ENCODE measurements at regions not wholly inside any gene's neighbourhood (a gene's known extent, or its start where the extent isn't known, plus 50 kb on each side); places are given as distances from the start of the nearest gene placed in this dataset.
A peak's percentile ranks its signal among the peaks of the same experiment; 100 is the strongest.

DNA sequence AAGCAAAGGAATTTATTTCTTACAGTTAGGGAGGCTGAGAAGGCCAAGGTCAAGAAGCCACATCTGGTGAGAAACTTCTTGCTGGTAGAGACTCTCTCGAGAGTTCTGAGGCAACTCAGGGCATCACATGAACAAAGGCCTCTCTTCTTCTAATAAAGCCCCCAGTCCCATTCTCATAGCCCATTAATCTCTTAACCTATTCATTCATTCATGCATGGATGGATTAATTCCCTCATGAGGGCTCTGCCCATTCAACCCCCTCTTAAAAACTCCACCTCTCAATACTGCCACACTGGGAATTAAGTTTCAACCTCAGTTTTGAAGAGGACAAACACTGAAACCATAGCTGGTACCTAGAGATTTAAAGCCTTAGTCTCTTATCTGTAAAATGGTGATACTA lies 217.9 kb upstream of the SPTLC3 start:
- Histone ChIP-seq H3K9me3 (ENCODE audit: control insufficient read depth, insufficient read depth, low read length) (no peaks in the 10 kb centered on the region), H3K4me1 (ENCODE audit: control insufficient read depth, insufficient read depth, low read length) (no peaks in the 10 kb centered on the region; the same call in 1 of the 2 replicates), H3K4me3 (ENCODE audit: low read length) (no peak overlapping the region), H3K27ac (ENCODE audit: low read length) (no peak overlapping the region), H3K36me3 (ENCODE audit: control insufficient read depth, insufficient read depth, low read length) (no peaks in the 10 kb centered on the region), H3K27me3 (ENCODE audit: control insufficient read depth, insufficient read depth, low read length) (no peaks in the 10 kb centered on the region)
- no peak for DNase-seq (ENCODE audit: low read depth, low spot score)
- WGBS (ENCODE audit: insufficient coverage, insufficient read length) = no CpG with 5 or more reads among the region's 1 CpG

- Histone ChIP-seq H3K27ac (ENCODE audit: low read length) (no peak overlapping the region), H3K36me3 (ENCODE audit: control insufficient read depth, insufficient read depth, low read length) (no peaks in the 10 kb centered on the region), H3K27me3 (ENCODE audit: control insufficient read depth, insufficient read depth, low read length) (no peaks in the 10 kb centered on the region), H3K4me3 (ENCODE audit: low read length) (no peak overlapping the region), H3K9me3 (ENCODE audit: control insufficient read depth, insufficient read depth, low read length) (no peaks in the 10 kb centered on the region), H3K4me1 (ENCODE audit: control insufficient read depth, insufficient read depth, low read length) (peaks cover 2% of the 10 kb centered on the region; the same call in 1 of the 2 replicates)
- no CpG with 5 or more reads among the region's 4 CpGs for WGBS (ENCODE audit: insufficient coverage, insufficient read length)
- peak; percentile 5 for DNase-seq (ENCODE audit: low read depth, low spot score)
Measured at GRCh38 chr20:12798286-12798685, 210.5 kb upstream of the SPTLC3 start.

- Histone ChIP-seq H3K9me3 (ENCODE audit: control insufficient read depth, insufficient read depth, low read length) (no peaks in the 10 kb centered on the region), H3K4me1 (ENCODE audit: control insufficient read depth, insufficient read depth, low read length) (no peaks in the 10 kb centered on the region), H3K27me3 (ENCODE audit: control insufficient read depth, insufficient read depth, low read length) (no peaks in the 10 kb centered on the region), H3K27ac (ENCODE audit: low read length) (no peak overlapping the region), H3K4me3 (ENCODE audit: low read length) (no peak overlapping the region), H3K36me3 (ENCODE audit: control insufficient read depth, insufficient read depth, low read length) (no peaks in the 10 kb centered on the region)
- no peak for DNase-seq (ENCODE audit: low read depth, low spot score)
- no CpG with 5 or more reads among the region's 2 CpGs for WGBS (ENCODE audit: insufficient coverage, insufficient read length)
Measured at GRCh38 chr20:12808006-12808567, 200.7 kb upstream of the SPTLC3 start.

GRCh38 chr20:12815231-12815768 lies 193.5 kb upstream of the SPTLC3 start:
- H3K36me3 ChIP-seq (ENCODE audit: control insufficient read depth, insufficient read depth, low read length) = no peaks in the 10 kb centered on the region
- WGBS (ENCODE audit: insufficient coverage, insufficient read length) = no CpG with 5 or more reads among the region's 2 CpGs
- no peak for DNase-seq (ENCODE audit: low read depth, low spot score)
- no peak overlapping the region for H3K4me3 ChIP-seq (ENCODE audit: low read length)
- no peaks in the 10 kb centered on the region for H3K9me3 ChIP-seq (ENCODE audit: control insufficient read depth, insufficient read depth, low read length)
- H3K4me1 ChIP-seq (ENCODE audit: control insufficient read depth, insufficient read depth, low read length) = no peaks in the 10 kb centered on the region
- no peaks in the 10 kb centered on the region for H3K27me3 ChIP-seq (ENCODE audit: control insufficient read depth, insufficient read depth, low read length)
- no peak overlapping the region for H3K27ac ChIP-seq (ENCODE audit: low read length)

- H3K4me1 ChIP-seq (ENCODE audit: control insufficient read depth, insufficient read depth, low read length) = no peaks in the 10 kb centered on the region
- no peak overlapping the region for H3K4me3 ChIP-seq (ENCODE audit: low read length)
- H3K27ac ChIP-seq (ENCODE audit: low read length) = no peak overlapping the region
- H3K9me3 ChIP-seq (ENCODE audit: control insufficient read depth, insufficient read depth, low read length) = no peaks in the 10 kb centered on the region
- DNase-seq (ENCODE audit: low read depth, low spot score) = no peak
- no peaks in the 10 kb centered on the region for H3K27me3 ChIP-seq (ENCODE audit: control insufficient read depth, insufficient read depth, low read length)
- no peaks in the 10 kb centered on the region for H3K36me3 ChIP-seq (ENCODE audit: control insufficient read depth, insufficient read depth, low read length)
- WGBS (ENCODE audit: insufficient coverage, insufficient read length) = no CpG with 5 or more reads among the region's 3 CpGs
Measured at GRCh38 chr20:12815778-12816408, 192.9 kb upstream of the SPTLC3 start.

DNA sequence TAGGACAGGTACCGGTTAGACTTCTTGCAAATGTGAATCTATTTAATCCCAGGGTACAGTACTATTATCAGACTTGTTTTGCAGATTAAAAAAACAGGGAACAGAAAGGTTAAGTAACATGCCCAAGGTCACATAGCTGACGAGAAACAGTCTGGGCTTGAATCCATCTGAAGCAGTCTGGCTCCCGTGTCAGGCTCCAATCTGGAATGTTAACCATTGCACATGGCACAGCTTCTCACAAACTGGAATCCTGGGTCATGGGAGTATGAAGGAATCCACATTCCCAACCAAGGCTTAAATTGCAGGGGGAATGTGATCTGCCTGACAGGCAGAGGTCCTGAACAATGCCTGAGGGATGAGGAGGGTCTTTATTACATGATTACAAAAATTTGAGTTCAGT lies 187.5 kb upstream of the SPTLC3 start:
- Histone ChIP-seq H3K4me1 (ENCODE audit: control insufficient read depth, insufficient read depth, low read length) (no peaks in the 10 kb centered on the region), H3K36me3 (ENCODE audit: control insufficient read depth, insufficient read depth, low read length) (no peaks in the 10 kb centered on the region), H3K9me3 (ENCODE audit: control insufficient read depth, insufficient read depth, low read length) (no peaks in the 10 kb centered on the region), H3K27ac (ENCODE audit: low read length) (no peak overlapping the region), H3K4me3 (ENCODE audit: low read length) (no peak overlapping the region), H3K27me3 (ENCODE audit: control insufficient read depth, insufficient read depth, low read length) (no peaks in the 10 kb centered on the region)
- no peak for DNase-seq (ENCODE audit: low read depth, low spot score)
- WGBS (ENCODE audit: insufficient coverage, insufficient read length) = no CpG with 5 or more reads among the region's 3 CpGs

DNA sequence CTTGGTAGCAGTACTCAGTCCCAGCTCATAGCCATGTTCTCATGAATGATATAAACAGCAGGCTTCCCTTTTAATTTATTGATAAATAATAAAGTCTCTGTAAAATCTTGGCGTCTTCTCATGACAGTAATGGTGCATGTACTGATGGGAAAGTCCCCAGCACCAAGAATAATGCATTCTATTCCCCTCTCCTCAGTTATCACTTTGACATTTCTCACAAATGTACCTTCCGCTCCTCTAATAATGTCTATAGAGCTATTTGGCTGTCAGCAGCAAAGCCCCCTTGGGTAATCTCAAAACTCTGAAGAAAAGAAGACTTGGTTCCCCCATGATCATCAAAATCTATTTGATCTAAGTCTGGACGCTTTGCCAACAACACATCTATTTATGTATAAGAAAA lies 185.0 kb upstream of the SPTLC3 start:
- H3K27me3 ChIP-seq (ENCODE audit: control insufficient read depth, insufficient read depth, low read length) = no peaks in the 10 kb centered on the region
- H3K27ac ChIP-seq (ENCODE audit: low read length) = no peak overlapping the region
- DNase-seq (ENCODE audit: low read depth, low spot score) = no peak
- H3K36me3 ChIP-seq (ENCODE audit: control insufficient read depth, insufficient read depth, low read length) = no peaks in the 10 kb centered on the region
- no peak overlapping the region for H3K4me3 ChIP-seq (ENCODE audit: low read length)
- no peaks in the 10 kb centered on the region for H3K9me3 ChIP-seq (ENCODE audit: control insufficient read depth, insufficient read depth, low read length)
- H3K4me1 ChIP-seq (ENCODE audit: control insufficient read depth, insufficient read depth, low read length) = no peaks in the 10 kb centered on the region
- no CpG with 5 or more reads among the region's 3 CpGs for WGBS (ENCODE audit: insufficient coverage, insufficient read length)

DNA sequence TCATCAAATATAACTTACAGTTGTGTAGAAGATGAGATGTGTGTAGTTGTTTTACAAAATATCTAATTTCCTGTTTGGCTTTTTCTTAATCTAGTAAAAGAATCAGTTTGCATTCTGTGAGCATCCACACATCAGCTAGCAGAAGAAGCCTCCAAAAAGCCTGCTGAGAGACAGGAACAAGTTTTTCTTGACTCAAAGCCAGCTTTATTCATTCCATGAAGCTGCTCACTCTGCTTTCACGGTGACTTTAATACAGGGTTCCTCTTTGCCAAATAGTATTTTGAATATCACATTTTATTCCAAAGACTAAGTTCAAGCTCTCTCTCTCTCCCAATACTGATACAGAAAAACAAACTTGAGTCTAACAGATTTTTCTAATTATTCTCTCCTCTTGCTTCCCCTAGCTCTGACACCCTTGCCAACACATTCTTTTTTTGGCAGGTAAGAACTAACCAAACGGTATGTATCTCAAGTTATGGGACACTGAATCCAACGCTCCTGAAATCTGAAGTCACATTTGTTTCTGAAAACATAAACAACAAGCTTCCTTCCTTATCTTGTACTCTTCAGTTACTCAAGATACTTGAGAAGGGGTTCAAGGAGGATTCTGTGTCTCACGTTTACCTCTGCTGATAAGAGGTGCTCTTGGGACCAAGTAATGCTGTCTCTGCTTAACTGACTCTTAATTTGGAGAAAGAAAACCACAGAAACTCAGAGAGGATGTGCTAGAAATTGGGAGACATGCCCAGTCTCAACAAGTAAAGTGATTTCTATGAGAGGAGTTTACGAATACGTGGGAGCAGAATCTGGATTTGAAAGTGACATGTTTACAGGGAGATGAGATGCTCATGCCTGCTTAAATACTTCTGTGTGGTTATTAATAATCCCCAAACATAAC lies 184.2 kb upstream of the SPTLC3 start:
- no peak for DNase-seq (ENCODE audit: low read depth, low spot score)
- no peak overlapping the region for H3K4me3 ChIP-seq (ENCODE audit: low read length)
- H3K4me1 ChIP-seq (ENCODE audit: control insufficient read depth, insufficient read depth, low read length) = no peaks in the 10 kb centered on the region
- H3K36me3 ChIP-seq (ENCODE audit: control insufficient read depth, insufficient read depth, low read length) = no peaks in the 10 kb centered on the region
- H3K27me3 ChIP-seq (ENCODE audit: control insufficient read depth, insufficient read depth, low read length) = no peaks in the 10 kb centered on the region
- no CpG with 5 or more reads among the region's 6 CpGs for WGBS (ENCODE audit: insufficient coverage, insufficient read length)
- no peak overlapping the region for H3K27ac ChIP-seq (ENCODE audit: low read length)
- H3K9me3 ChIP-seq (ENCODE audit: control insufficient read depth, insufficient read depth, low read length) = no peaks in the 10 kb centered on the region

DNA sequence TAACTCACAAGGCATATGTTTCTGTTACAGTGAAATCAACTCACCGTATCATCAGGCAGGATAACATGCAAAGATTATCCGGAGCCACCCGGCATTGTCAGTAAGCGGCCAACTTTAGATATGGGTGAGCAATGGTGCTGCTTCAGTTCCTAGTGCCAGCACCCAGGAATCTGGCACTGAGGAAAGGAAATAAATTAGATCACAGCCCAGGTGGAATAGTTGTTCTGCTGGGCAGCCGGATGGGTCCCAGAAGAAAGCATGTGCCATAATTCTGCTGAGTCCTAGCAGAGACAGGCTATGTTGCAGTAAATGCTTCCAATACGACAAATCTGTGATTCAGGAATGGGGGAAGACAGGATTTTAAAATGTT lies 183.6 kb upstream of the SPTLC3 start:
- WGBS (ENCODE audit: insufficient coverage, insufficient read length) = no CpG with 5 or more reads among the region's 6 CpGs

DNA sequence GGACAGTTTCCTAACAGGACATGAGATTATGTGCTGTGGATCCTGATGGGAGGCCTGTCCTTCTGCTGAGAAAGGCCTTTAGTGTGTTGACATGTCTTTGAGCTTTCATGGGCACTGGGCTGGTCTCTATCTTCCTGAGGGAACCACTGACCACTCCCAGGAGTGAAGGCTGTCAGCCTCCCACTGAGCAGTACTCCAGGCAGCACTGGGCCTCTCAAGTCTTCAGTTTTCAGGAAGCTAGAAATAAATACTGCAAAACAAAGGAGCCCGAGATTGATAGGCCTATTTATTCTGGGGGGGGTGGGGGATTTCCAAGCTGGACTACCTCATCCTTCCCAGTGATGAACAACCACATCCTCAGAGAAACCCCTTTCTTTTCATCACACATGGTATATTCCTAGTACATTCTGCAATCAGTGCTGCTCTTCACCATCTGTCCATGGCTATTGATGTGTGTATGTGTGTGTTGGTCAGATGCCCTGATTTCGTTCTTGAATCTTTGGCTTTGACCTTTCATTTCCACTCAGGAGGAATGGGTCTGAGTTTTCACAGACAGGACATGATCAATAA lies 180.9 kb upstream of the SPTLC3 start:
- Histone ChIP-seq H3K27me3 (ENCODE audit: control insufficient read depth, insufficient read depth, low read length) (no peaks in the 10 kb centered on the region), H3K4me1 (ENCODE audit: control insufficient read depth, insufficient read depth, low read length) (no peaks in the 10 kb centered on the region), H3K36me3 (ENCODE audit: control insufficient read depth, insufficient read depth, low read length) (no peaks in the 10 kb centered on the region), H3K9me3 (ENCODE audit: control insufficient read depth, insufficient read depth, low read length) (no peaks in the 10 kb centered on the region), H3K4me3 (ENCODE audit: low read length) (no peak overlapping the region), H3K27ac (ENCODE audit: low read length) (no peak overlapping the region)
- no peak for DNase-seq (ENCODE audit: low read depth, low spot score)
- no CpG with 5 or more reads among the region's 2 CpGs for WGBS (ENCODE audit: insufficient coverage, insufficient read length)

More for the DNA sequence above, 183.6 kb upstream of the SPTLC3 start:
- H3K9me3 ChIP-seq (ENCODE audit: control insufficient read depth, insufficient read depth, low read length) = no peaks in the 10 kb centered on the region
- no peak for DNase-seq (ENCODE audit: low read depth, low spot score)
- H3K36me3 ChIP-seq (ENCODE audit: control insufficient read depth, insufficient read depth, low read length) = no peaks in the 10 kb centered on the region
- H3K4me1 ChIP-seq (ENCODE audit: control insufficient read depth, insufficient read depth, low read length) = no peaks in the 10 kb centered on the region
- H3K4me3 ChIP-seq (ENCODE audit: low read length) = no peak overlapping the region
- H3K27me3 ChIP-seq (ENCODE audit: control insufficient read depth, insufficient read depth, low read length) = no peaks in the 10 kb centered on the region
- no peak overlapping the region for H3K27ac ChIP-seq (ENCODE audit: low read length)
